Amygdala (tissue), 56 donors: ENCODE measurements at regions not wholly inside any gene's neighbourhood (a gene's known extent, or its start where the extent isn't known, plus 50 kb on each side); places are given as distances from the start of the nearest gene placed in this dataset.
"Not testable (repeated sequence)": the region's sequence is repeated elsewhere in the genome, so short reads cannot be mapped to it uniquely, and the experiment has no call there.

Experiments used
- DNase-seq, 56 donors: peaks; one replicate each; lab custom pipeline; 2025; lab: John Stamatoyannopoulos, UW

- no peak for DNase-seq
Observed at GRCh38 chr9:102941868-102942267, 53.3 kb upstream of the CYLC2 start.

DNA sequence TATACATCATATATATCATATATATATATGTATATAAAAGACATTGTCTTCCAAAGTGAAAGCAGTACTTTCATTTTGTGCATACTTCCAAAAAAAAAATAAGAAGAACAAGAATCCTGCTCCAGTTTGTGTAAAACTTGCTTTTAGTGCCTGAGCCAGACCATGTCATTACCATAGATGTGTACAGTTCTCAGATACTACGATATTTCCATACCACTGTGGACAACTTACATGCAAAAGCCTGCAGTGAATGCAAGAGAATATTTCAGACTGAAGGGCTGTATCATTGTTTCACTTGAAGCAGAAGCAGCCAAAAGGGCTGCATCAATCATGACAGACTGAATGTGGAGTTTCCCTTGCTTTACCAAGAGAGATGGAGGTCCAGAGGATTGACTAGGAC lies 72.6 kb upstream of the CYLC2 start:
- DNase-seq = no peak

- DNase-seq = no peak
Observed at GRCh38 chr9:102911185-102911584, 83.9 kb upstream of the CYLC2 start.

GRCh38 chr9:102905795-102906194 lies 89.3 kb upstream of the CYLC2 start:
- not testable (repeated sequence) for DNase-seq

DNA sequence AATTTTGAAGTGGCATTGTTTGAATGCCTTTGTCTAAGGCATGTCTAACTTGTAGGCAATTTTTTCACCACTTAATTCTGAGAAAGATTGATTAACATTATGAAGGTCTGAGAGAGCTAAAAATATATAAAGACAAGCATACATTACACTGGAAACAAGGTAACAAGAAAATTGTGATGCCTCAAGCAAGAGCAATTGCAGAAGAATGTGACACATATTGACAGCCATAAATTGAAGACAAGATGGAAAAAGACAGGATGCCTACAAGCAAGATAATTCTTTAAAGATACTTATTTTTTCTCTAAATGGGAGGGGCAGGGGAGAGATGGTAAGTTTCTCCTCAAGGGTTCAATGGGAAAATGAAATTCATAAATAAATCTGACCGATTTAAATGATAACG lies 103.1 kb upstream of the CYLC2 start:
- DNase-seq = no peak

DNA sequence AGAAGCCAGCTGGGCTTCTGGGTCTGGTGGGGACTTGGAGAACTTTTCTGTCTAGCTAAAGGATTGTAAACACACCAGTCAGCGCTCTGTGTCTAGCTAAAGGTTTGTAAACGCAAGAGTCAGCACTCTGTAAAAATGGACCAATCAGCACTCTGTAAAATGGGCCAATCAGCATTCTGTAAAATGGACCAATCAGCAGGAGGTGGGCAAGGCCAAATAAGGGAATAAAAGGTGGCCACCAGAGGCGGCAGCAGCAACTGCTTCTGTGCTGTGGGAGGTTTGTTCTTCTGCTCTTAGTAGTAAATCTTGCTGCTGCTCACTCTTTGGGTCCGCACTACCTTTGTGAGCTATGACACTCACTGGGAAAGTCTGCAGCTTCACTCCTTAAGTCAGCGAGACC lies 106.4 kb upstream of the CYLC2 start:
- not testable (repeated sequence) for DNase-seq

- no peak for DNase-seq
Observed at GRCh38 chr9:102875687-102876086, 119.4 kb upstream of the CYLC2 start.

DNA sequence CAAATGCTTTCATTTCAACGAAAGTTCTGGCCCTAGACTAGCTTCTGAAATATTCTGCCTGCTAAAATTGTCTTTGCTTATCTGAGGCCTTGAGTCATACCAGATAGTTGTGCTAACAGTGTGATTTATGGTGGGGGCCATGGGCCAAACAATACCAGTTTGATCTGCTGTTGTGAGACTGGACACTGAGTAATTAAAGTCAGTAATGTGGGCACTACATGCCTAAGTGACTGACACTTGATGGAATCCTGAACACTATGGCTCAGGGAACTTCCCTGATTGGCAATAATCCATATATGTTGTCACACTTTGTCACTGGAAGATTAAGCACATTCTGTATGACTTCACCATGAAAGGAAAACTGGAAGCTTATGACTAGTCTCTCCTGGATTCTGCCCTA lies 127.6 kb upstream of the CYLC2 start:
- no peak for DNase-seq

DNA sequence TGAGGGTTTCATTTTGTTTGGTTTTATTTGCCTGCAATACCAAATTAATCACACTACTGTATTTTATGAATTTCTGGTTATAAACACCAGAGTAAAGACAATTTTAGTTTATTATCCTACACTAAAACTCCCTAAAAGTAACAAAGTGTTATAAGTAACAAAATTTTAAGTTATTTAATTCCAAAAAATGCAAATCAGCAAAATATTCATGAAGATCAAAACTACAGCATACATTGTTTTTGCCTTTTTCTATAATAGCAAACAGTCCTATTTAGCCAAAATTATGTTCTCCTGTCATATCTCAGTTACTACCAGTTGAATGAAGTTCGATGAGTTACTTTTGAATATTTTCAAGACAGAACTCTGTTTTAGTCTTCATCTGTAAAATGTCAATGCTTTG lies 132.7 kb upstream of the CYLC2 start:
- no peak for DNase-seq

GRCh38 chr9:102855641-102856040 lies 139.5 kb upstream of the CYLC2 start:
- DNase-seq = no peak

DNA sequence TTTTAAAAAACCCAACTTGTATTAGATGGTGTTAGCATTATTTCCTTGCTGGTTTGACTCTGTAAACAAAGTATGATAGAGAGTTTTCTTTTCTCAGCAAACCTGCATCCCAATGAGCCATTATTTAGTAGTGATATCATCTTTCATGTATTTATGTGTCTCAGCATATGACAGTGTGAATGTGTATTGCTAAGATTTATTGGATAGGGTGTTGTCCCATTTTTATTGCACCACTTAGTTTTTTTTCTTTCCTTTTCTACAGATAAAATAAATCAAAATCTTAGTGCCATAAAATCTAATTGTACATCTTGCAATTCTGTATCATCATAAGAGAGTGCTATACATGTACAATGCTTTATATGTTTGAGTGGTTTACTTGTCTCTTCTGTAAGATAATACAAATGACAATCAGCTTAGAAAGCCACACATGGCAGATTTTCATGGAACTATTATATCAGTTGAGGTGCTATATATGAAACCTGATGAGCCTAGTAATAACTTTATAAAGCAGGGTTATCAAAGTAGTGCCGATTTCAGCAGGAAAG lies 149.2 kb upstream of the CYLC2 start:
- DNase-seq = no peak

DNA sequence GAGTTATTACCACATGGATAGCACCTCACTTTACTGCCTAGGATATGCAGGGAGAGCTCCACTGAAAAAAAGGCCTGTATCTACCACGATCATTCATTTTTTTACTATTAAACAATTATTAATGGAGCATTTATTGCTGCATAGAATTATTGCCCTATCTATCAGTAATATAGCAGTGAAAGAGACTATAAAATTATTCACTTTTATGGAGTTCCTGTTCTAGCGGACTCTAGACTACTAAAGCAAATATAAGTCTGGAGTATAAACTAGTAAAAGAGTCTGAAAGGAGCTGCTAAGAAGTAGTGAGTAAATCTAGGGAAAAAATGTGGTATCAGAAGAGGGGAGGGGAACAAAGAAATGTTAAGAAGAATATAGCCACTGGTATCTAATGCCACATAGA lies 150.4 kb upstream of the CYLC2 start:
- no peak for DNase-seq

DNA sequence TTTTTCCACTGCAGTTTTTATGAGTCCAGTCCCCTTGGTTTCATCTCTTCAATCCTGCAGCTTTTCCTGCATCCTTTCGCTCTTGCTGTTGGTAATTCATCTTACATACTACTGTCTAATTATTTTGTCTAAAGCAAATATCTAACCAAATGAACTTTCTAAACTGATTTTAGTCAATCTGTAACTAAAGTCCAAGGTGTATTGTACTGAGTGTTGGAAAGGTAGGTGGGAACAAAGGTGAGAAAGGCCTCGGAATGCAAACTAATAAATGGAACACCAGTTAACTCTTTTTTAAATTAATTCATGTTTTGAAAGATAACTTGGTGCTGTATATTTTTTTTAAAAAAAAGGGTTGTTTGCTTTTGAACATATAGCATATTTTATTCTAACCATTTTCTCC lies 152.7 kb upstream of the CYLC2 start:
- DNase-seq = no peak

DNA sequence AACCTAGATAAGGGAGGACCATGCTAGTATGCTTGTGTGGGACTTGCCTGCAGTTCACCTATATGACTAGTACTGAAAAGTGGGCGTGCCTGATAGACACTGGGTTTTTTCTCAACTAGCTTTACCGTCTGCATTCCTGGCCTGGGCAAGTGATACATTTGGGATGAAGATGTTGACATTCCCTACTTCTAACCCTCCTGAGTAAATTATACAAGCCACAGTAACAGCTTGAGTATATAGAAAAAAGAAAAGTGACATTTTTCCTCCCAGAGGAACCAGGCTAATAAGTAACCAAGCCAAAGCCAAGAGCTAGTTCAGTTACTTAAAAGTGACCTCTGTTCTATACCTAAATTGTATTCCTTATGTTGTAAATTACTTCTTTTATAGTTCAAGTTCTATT lies 153.8 kb upstream of the CYLC2 start:
- DNase-seq = no peak

- DNase-seq = no peak
Observed at GRCh38 chr9:102840335-102840734, 154.8 kb upstream of the CYLC2 start.

GRCh38 chr9:102832814-102833213 lies 162.3 kb upstream of the CYLC2 start:
- no peak for DNase-seq

GRCh38 chr9:102796244-102796643 lies 198.9 kb upstream of the CYLC2 start:
- DNase-seq = no peak

DNA sequence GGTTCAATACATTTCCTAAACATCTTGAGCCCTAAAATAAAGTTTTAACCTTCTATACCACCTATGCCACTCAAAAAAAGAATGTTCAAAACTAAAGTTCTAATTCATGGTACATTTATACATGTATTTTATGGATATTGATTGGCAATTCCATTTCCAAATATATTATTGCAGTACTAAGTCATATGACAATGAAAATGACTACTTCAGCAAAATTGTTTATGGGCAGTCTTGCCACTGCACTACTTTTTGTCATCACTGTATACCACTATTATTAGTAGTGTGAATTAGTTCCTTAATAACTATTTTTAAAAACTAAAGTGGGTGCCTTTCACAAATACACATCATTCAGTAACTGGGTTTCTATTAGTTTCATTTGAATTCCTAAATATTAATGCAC lies 199.6 kb upstream of the CYLC2 start:
- DNase-seq = no peak

GRCh38 chr9:102779356-102779755 lies 215.8 kb upstream of the CYLC2 start:
- DNase-seq = no peak

GRCh38 chr9:102778746-102779145 lies 216.4 kb upstream of the CYLC2 start:
- DNase-seq = no peak

DNA sequence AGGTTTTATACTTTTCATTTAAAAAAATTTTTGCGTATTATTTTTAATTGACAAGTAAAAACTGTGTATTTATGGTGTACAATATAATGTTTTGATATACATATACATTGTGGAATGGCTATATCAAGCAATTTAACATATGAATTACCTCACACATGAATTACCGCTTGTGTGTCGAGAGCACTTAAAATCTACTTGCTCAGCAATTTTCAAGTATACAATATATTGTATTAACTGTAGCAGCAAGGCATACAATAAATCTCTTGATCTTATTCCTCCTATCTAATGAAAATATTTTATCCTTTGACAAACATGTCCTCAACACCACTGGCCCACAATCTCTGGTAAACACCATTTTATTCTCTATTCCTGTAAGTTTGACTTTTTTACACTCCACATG lies 224.4 kb upstream of the CYLC2 start:
- no peak for DNase-seq

GRCh38 chr9:102769307-102769706 lies 225.8 kb upstream of the CYLC2 start:
- no peak for DNase-seq

DNA sequence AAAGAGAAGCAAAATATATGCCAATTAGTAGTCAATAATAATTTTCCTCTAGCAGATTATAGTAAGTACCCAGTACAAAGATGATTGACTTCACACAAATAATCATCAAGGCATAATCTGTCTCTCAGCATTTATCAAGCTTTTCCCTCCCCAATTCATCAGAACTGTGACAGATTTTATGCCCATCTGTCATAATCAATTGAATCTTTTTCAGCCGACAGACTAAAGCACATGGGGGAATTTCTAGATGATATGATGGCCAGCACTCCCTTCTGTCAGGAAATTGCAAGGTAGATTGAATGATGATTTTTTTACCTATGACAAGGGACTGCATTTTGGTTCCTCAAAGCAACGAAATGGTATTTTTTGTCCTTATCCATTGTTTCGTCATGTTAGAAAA lies 227.1 kb upstream of the CYLC2 start:
- DNase-seq = no peak

DNA sequence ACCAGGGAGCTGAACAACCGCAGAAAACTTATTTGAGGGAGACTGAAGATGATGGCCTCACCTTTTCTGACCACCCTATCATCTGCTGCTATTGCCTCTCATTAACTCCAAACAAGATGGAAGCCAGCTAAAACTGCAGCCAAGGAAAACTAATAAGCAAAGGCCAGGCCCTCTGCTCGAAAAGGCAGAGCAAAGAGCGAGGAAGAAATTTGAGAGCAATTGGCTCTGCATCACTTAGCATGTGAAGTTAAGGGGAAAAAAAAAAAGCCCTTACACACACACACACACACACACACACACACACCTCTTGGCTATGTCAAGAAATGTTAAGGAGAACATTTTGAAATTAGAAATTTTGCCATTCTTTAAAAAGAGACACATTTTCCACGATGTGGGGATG lies 228.1 kb upstream of the CYLC2 start:
- DNase-seq = no peak
